Suprapubic skin (tissue), 4 donors: ENCODE measurements at regions not wholly inside any gene's neighbourhood (a gene's known extent, or its start where the extent isn't known, plus 50 kb on each side); places are given as distances from the start of the nearest gene placed in this dataset.
"Not testable (repeated sequence)": the region's sequence is repeated elsewhere in the genome, so short reads cannot be mapped to it uniquely, and the experiment has no call there.

Source experiments
- DNase-seq, 2 donors: peaks; one replicate each; pipeline ENCODE4 v3.0.0-alpha.2; 2019; ENCODE audit warnings: low spot score in 2 of 2
- H3K27ac ChIP-seq: fragments of 200-600 bp; sonication (generic); one replicate; pipeline ENCODE4 v1.5.1; 2019
- H3K27me3 ChIP-seq: fragments of 200-600 bp; sonication (generic); one replicate; pipeline ENCODE4 v1.5.1; 2019
- H3K36me3 ChIP-seq: fragments of 200-600 bp; sonication (generic); one replicate; pipeline ENCODE4 v1.5.1; 2019
- H3K4me1 ChIP-seq: fragments of 200-600 bp; sonication (generic); one replicate; pipeline ENCODE4 v1.5.1; 2019
- H3K4me3 ChIP-seq: fragments of 200-600 bp; sonication (generic); one replicate; pipeline ENCODE4 v1.5.1; 2019; ENCODE audit warnings: mild to moderate bottlenecking
- H3K9me3 ChIP-seq: fragments of 200-600 bp; sonication (generic); one replicate; pipeline ENCODE4 v1.5.1; 2019
- EP300 ChIP-seq: sonication (generic); formaldehyde crosslinking; IDR thresholded peaks from one replicate; pipeline ENCODE4 v1.6.1; 2017; ENCODE audit warnings: antibody characterized with exemption
- POLR2A ChIP-seq, 2 donors: fragments of 450-650 bp; IDR thresholded peaks; one replicate each; pipeline ENCODE4 v1.6.1; 2017; ENCODE audit warnings: antibody characterized with exemption in 2 of 2, mild to moderate bottlenecking in 2 of 2, moderate library complexity in 2 of 2
- POLR2AphosphoS5 ChIP-seq, 3 donors: sonication (generic); formaldehyde crosslinking; IDR thresholded peaks; one replicate each; pipeline ENCODE4 v1.6.1; 2017; ENCODE audit warnings: antibody characterized with exemption in 3 of 3
- WGBS: methylation state at CpG from one replicate; pipeline ENCODE4 v1.1.5; 2018; 5-methylcytosine and 5-hydroxymethylcytosine counted together
- TF ChIP-seq, protein P1 (sequence below), 2 donors: fragments of 200-600 bp in 1 of 2; fragments of 450-650 bp in 1 of 2; sonication (generic) in 1 of 2; IDR thresholded peaks; one replicate each; pipeline ENCODE4 v1.5.1; 2016 to 2019; ENCODE audit warnings: antibody characterized with exemption in 2 of 2, mild to moderate bottlenecking in 1 of 2, moderate library complexity in 1 of 2

DNA sequence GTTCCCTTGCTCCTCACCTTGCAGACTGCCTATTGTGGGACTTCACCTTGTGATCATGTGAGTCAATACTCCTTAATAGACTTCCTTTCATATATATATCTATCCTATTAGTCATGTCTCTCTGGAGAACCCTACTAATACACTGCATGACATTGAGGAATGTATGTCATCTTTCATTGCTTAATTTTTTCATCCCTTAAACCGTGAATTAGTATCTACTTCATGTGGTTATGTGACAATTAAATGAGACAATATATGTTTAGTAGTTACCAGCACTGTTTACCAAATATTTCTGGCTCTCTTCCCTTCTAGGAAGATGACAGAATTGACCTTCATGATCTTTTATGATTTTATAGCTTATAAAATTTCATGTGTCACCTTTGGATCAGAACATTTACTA lies 759.5 kb downstream of the GRXCR1 start:
- DNase-seq = no peak
- no peaks in the 10 kb centered on the region for H3K27me3 ChIP-seq
- H3K27ac ChIP-seq = no peak overlapping the region
- no peaks in the 10 kb centered on the region for H3K4me1 ChIP-seq
- no peaks in the 10 kb centered on the region for H3K36me3 ChIP-seq
- 64% methylated on average over 1 of the region's 1 CpG for WGBS
- H3K4me3 ChIP-seq = no peak overlapping the region
- TF ChIP-seq EP300 = no peak
- no peak for TF ChIP-seq POLR2A (IDR thresholded peaks at IDR 0.05)
- TF ChIP-seq, protein P1, sequence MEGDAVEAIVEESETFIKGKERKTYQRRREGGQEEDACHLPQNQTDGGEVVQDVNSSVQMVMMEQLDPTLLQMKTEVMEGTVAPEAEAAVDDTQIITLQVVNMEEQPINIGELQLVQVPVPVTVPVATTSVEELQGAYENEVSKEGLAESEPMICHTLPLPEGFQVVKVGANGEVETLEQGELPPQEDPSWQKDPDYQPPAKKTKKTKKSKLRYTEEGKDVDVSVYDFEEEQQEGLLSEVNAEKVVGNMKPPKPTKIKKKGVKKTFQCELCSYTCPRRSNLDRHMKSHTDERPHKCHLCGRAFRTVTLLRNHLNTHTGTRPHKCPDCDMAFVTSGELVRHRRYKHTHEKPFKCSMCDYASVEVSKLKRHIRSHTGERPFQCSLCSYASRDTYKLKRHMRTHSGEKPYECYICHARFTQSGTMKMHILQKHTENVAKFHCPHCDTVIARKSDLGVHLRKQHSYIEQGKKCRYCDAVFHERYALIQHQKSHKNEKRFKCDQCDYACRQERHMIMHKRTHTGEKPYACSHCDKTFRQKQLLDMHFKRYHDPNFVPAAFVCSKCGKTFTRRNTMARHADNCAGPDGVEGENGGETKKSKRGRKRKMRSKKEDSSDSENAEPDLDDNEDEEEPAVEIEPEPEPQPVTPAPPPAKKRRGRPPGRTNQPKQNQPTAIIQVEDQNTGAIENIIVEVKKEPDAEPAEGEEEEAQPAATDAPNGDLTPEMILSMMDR (IDR thresholded peaks at IDR 0.05) = no peak
- no peak for TF ChIP-seq POLR2AphosphoS5 (IDR thresholded peaks at IDR 0.05)
- H3K9me3 ChIP-seq = peaks cover 3% of the 10 kb centered on the region

GRCh38 chr4:43659547-43659946 lies 767.0 kb downstream of the GRXCR1 start:
- not testable (repeated sequence) for H3K27me3 ChIP-seq
- WGBS = 90% methylated on average over 2 of the region's 2 CpGs

DNA sequence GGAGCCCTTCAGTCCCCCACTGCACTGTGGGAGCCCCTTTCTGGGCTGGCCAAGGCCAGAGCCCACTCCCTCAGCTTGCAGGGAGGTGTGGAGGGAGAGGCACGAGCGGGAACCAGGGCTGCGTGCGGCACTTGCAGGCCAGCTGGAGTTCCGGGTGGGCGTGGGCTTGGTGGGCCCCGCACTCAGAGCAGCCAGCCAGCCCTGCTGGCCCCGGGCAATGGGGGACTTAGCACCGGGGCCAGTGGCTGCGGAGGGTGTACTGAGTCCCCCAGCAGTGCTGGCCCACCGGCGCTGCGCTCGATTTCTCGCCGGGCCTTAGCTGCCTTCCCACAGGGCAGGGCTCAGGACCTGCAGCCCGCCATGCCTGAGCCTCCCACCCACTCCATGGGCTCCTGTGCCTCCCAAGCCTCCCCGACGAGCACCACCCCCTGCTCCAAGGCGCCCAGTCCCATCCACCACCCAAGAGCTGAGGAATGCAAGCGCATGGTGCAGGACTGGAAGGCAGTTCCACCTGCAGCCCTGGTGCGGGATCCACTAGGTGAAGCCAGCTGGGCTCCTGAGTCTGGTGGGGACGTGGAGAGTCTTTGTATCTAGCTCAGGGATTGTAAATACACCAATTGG lies 776.2 kb downstream of the KCTD8 start:
- 85% methylated on average over 4 of the region's 23 CpGs for WGBS
- H3K36me3 ChIP-seq, H3K27me3 ChIP-seq, DNase-seq, H3K4me1 ChIP-seq, H3K27ac ChIP-seq, H3K4me3 ChIP-seq: not testable (repeated sequence)
- peaks cover 10% of the 10 kb centered on the region for H3K9me3 ChIP-seq

More at GRCh38 chr4:43659547-43659946, 767.0 kb downstream of the GRXCR1 start:
- DNase-seq, H3K27ac ChIP-seq, H3K4me1 ChIP-seq, H3K9me3 ChIP-seq, H3K36me3 ChIP-seq, H3K4me3 ChIP-seq: not testable (repeated sequence)

- Histone ChIP-seq H3K27ac (no peak overlapping the region), H3K9me3 (peaks cover 4% of the 10 kb centered on the region), H3K4me1 (no peaks in the 10 kb centered on the region), H3K4me3 (no peak overlapping the region), H3K27me3 (no peaks in the 10 kb centered on the region), H3K36me3 (no peaks in the 10 kb centered on the region)
- TF ChIP-seq, protein P1 (IDR thresholded peaks at IDR 0.05) = no peak
- TF ChIP-seq POLR2A (IDR thresholded peaks at IDR 0.05) = no peak
- no peak for TF ChIP-seq EP300
- TF ChIP-seq POLR2AphosphoS5 (IDR thresholded peaks at IDR 0.05) = no peak
- DNase-seq = no peak
- WGBS = 87% methylated on average over 1 of the region's 1 CpG
Observed at GRCh38 chr4:43680421-43680820, 768.2 kb downstream of the KCTD8 start.

DNA sequence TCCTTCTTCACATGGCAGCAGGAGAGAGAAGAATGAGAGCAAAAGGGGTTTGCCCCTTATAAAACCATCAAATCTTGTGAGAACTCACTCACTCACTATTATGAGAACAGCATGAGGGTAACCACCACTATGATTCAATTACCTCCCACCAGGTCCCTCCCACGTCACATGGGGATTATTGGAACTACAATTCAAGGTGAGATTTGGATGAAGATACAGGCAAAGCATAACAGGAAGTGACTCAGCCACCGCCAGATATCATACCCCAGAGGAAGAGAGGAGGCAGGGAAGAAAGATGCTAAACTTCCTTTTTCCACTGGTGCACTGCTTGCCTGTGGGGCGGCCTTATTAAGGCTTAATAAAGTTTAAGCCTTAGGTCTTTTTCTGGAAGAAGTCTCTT lies 766.1 kb downstream of the KCTD8 start:
- TF ChIP-seq POLR2A (IDR thresholded peaks at IDR 0.05) (no peak), POLR2AphosphoS5 (IDR thresholded peaks at IDR 0.05) (no peak), EP300 (no peak)
- TF ChIP-seq, protein P1 (IDR thresholded peaks at IDR 0.05) = no peak
- Histone ChIP-seq H3K9me3 (peaks cover 8% of the 10 kb centered on the region), H3K27ac (no peak overlapping the region), H3K4me1 (no peaks in the 10 kb centered on the region), H3K4me3 (no peak overlapping the region), H3K36me3 (no peaks in the 10 kb centered on the region), H3K27me3 (no peaks in the 10 kb centered on the region)
- DNase-seq = no peak
- 67% methylated on average over 3 of the region's 3 CpGs for WGBS

DNA sequence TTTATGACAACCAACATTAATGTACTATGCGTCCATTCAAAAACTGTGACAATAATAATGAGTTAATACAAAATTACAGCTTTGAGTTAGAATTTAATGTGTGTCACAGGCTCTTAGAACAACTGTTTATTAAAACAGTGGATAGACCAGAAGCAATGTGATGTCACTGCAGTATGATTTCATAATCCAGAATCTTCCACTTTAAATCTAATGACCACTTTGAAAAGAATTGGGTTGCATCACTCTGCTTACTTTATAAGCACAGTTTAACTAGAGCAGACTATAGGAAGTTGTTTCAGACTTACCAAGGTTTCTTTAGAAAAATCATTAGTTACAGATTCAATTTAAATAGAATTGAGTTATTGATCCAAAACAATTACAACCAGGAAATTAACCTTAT lies 758.5 kb downstream of the KCTD8 start:
- H3K4me3 ChIP-seq = no peak overlapping the region
- TF ChIP-seq POLR2A (IDR thresholded peaks at IDR 0.05) = no peak
- TF ChIP-seq EP300 = no peak
- TF ChIP-seq, protein P1 (IDR thresholded peaks at IDR 0.05) = no peak
- no peak for TF ChIP-seq POLR2AphosphoS5 (IDR thresholded peaks at IDR 0.05)
- no peaks in the 10 kb centered on the region for H3K36me3 ChIP-seq
- no peak for DNase-seq
- WGBS = 89% methylated on average over 1 of the region's 1 CpG
- no peaks in the 10 kb centered on the region for H3K27me3 ChIP-seq
- H3K27ac ChIP-seq = no peak overlapping the region
- no peaks in the 10 kb centered on the region for H3K4me1 ChIP-seq
- H3K9me3 ChIP-seq = peaks cover 4% of the 10 kb centered on the region
